ENCODE measurements at regions not wholly inside any gene's neighbourhood (a gene's known extent, or its start where the extent isn't known, plus 50 kb on each side); places are given as distances from the start of the nearest gene placed in this dataset.

GRCh38 chr4:41851621-41852020 is 83.6 kb upstream of the TMEM33 start:
- no peaks in the 10 kb centered on the region for H3K79me2 ChIP-seq (ENCODE audit: control insufficient read depth, low read length)
- H3K9me3 ChIP-seq (ENCODE audit: control insufficient read depth, insufficient read depth, low read length), result no peaks in the 10 kb centered on the region
- no peak overlapping the region for H3K4me2 ChIP-seq (ENCODE audit: low read length)
- no peak overlapping the region for H3K4me3 ChIP-seq (ENCODE audit: low read length)
- H3K4me1 ChIP-seq (ENCODE audit: control insufficient read depth, low read length), result no peaks in the 10 kb centered on the region
- H3K27me3 ChIP-seq (ENCODE audit: control insufficient read depth, low read length), result 0 out of 2 replicates have a peak, but pooled peaks cover 2% of the 10 kb centered on the region
- no peak overlapping the region for H3K27ac ChIP-seq (ENCODE audit: low read depth, low read length)
- no peaks in the 10 kb centered on the region for H3F3A ChIP-seq (ENCODE audit: control insufficient read depth, insufficient read depth)
- H3K9me2 ChIP-seq (replicated peaks; ENCODE audit: control insufficient read depth, low read length), result no peaks in the 10 kb centered on the region; the same call in 1 of the 2 replicates
- H3K36me3 ChIP-seq (ENCODE audit: control insufficient read depth, low read length), result no peaks in the 10 kb centered on the region
- H4K20me1 ChIP-seq (ENCODE audit: control insufficient read depth, insufficient read depth, low read depth, low read length), result no peaks in the 10 kb centered on the region
- TF ChIP-seq, protein P1, sequence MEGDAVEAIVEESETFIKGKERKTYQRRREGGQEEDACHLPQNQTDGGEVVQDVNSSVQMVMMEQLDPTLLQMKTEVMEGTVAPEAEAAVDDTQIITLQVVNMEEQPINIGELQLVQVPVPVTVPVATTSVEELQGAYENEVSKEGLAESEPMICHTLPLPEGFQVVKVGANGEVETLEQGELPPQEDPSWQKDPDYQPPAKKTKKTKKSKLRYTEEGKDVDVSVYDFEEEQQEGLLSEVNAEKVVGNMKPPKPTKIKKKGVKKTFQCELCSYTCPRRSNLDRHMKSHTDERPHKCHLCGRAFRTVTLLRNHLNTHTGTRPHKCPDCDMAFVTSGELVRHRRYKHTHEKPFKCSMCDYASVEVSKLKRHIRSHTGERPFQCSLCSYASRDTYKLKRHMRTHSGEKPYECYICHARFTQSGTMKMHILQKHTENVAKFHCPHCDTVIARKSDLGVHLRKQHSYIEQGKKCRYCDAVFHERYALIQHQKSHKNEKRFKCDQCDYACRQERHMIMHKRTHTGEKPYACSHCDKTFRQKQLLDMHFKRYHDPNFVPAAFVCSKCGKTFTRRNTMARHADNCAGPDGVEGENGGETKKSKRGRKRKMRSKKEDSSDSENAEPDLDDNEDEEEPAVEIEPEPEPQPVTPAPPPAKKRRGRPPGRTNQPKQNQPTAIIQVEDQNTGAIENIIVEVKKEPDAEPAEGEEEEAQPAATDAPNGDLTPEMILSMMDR (IDR thresholded peaks at IDR 0.05; ENCODE audit: low read depth, low read length, poor library complexity, severe bottlenecking), result no peak
- no peak for TF ChIP-seq EZH2phosphoT487 (IDR thresholded peaks at IDR 0.05; ENCODE audit: borderline replicate concordance, low read length)

- no peaks in the 10 kb centered on the region for H3K79me2 ChIP-seq (ENCODE audit: control insufficient read depth, low read length)
- H3K27ac ChIP-seq (ENCODE audit: low read depth, low read length), result no peak overlapping the region
- no peaks in the 10 kb centered on the region for H3K4me1 ChIP-seq (ENCODE audit: control insufficient read depth, low read length)
- no peak overlapping the region for H3K4me3 ChIP-seq (ENCODE audit: low read length)
- H3F3A ChIP-seq (ENCODE audit: control insufficient read depth, insufficient read depth), result no peaks in the 10 kb centered on the region
- H3K27me3 ChIP-seq (ENCODE audit: control insufficient read depth, low read length), result 0 out of 2 replicates have a peak, but pooled peaks cover 2% of the 10 kb centered on the region
- no peaks in the 10 kb centered on the region for H4K20me1 ChIP-seq (ENCODE audit: control insufficient read depth, insufficient read depth, low read depth, low read length)
- no peak for TF ChIP-seq EZH2phosphoT487 (IDR thresholded peaks at IDR 0.05; ENCODE audit: borderline replicate concordance, low read length)
- TF ChIP-seq, protein P1 (IDR thresholded peaks at IDR 0.05; ENCODE audit: low read depth, low read length, poor library complexity, severe bottlenecking), result no peak
- no peaks in the 10 kb centered on the region for H3K9me2 ChIP-seq (replicated peaks; ENCODE audit: control insufficient read depth, low read length)
- peak overlapping the region; percentile 21; the same call in 1 of the 2 replicates for H3K4me2 ChIP-seq (ENCODE audit: low read length)
- no peaks in the 10 kb centered on the region for H3K36me3 ChIP-seq (ENCODE audit: control insufficient read depth, low read length)
- H3K9me3 ChIP-seq (ENCODE audit: control insufficient read depth, insufficient read depth, low read length), result no peaks in the 10 kb centered on the region
Observed at GRCh38 chr4:41844327-41844726, 90.9 kb upstream of the TMEM33 start.

GRCh38 chr4:41839916-41840854 is 91.7 kb upstream of the PHOX2B start:
- Histone ChIP-seq H3K4me3 (ENCODE audit: low read length) (no peak overlapping the region), H3K36me3 (ENCODE audit: control insufficient read depth, low read length) (no peaks in the 10 kb centered on the region), H3K27me3 (ENCODE audit: control insufficient read depth, low read length) (no peaks in the 10 kb centered on the region; the same call in 1 of the 2 replicates), H3K27ac (ENCODE audit: low read depth, low read length) (no peak overlapping the region), H3K4me2 (ENCODE audit: low read length) (no peak overlapping the region), H3F3A (ENCODE audit: control insufficient read depth, insufficient read depth) (no peaks in the 10 kb centered on the region), H3K9me2 (replicated peaks; ENCODE audit: control insufficient read depth, low read length) (no peaks in the 10 kb centered on the region), H3K79me2 (ENCODE audit: control insufficient read depth, low read length) (no peaks in the 10 kb centered on the region), H3K4me1 (ENCODE audit: control insufficient read depth, low read length) (no peaks in the 10 kb centered on the region), H4K20me1 (ENCODE audit: control insufficient read depth, insufficient read depth, low read depth, low read length) (no peaks in the 10 kb centered on the region), H3K9me3 (ENCODE audit: control insufficient read depth, insufficient read depth, low read length) (no peaks in the 10 kb centered on the region)
- TF ChIP-seq, protein P1 (IDR thresholded peaks at IDR 0.05; ENCODE audit: low read depth, low read length, poor library complexity, severe bottlenecking), result no peak
- no peak for TF ChIP-seq EZH2phosphoT487 (IDR thresholded peaks at IDR 0.05; ENCODE audit: borderline replicate concordance, low read length)

Measured in DOHH2 (cell line).